Gastroesophageal sphincter (tissue), 3 donors: ENCODE measurements at regions not wholly inside any gene's neighbourhood (a gene's known extent, or its start where the extent isn't known, plus 50 kb on each side); places are given as distances from the start of the nearest gene placed in this dataset.

ENCODE experiments used
- EP300 ChIP-seq: sonication (generic); formaldehyde crosslinking; IDR thresholded peaks from one replicate; pipeline ENCODE4 v1.6.1; 2017; ENCODE audit warnings: antibody characterized with exemption, mild to moderate bottlenecking
- POLR2A ChIP-seq, 2 donors: fragments of 450-650 bp; IDR thresholded peaks; one replicate each; pipeline ENCODE4 v1.6.1; 2017; ENCODE audit warnings: antibody characterized with exemption in 2 of 2, mild to moderate bottlenecking in 2 of 2, moderate library complexity in 1 of 2
- POLR2AphosphoS5 ChIP-seq: sonication (generic); formaldehyde crosslinking; IDR thresholded peaks from one replicate; pipeline ENCODE4 v1.6.1; 2017; ENCODE audit warnings: antibody characterized with exemption
- TF ChIP-seq, protein P1 (sequence below), 4 experiments: fragments of 200-600 bp in 2 of 4; fragments of 450-650 bp in 2 of 4; sonication (generic) in 1 of 4; IDR thresholded peaks; one replicate each; pipeline ENCODE4 v1.5.1; 2017 to 2019; ENCODE audit warnings: antibody characterized with exemption in 4 of 4, mild to moderate bottlenecking in 2 of 4, moderate library complexity in 2 of 4

DNA sequence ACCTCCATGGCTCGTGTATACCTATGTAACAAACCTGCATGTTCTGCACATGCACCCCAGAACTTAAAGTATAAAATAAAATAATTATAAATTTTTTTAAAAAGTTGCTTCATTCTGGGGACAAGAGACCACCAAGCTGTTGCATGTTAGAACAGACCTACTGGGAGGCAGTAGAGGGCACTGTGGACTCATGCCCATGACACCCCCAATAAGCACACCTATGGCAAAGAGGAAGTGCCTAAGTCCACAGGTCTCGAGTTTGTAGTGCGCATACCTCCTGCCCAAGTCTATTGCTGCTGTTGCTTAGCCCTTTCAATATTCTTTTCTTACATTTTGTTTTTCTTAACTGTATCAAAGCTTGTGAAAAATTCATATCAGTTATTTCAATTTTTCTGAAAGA, 267.9 kb upstream of the THBS1 start:
- TF ChIP-seq POLR2A (IDR thresholded peaks at IDR 0.05) (no peak), POLR2AphosphoS5 (no peak), EP300 (no peak)
- TF ChIP-seq, protein P1, sequence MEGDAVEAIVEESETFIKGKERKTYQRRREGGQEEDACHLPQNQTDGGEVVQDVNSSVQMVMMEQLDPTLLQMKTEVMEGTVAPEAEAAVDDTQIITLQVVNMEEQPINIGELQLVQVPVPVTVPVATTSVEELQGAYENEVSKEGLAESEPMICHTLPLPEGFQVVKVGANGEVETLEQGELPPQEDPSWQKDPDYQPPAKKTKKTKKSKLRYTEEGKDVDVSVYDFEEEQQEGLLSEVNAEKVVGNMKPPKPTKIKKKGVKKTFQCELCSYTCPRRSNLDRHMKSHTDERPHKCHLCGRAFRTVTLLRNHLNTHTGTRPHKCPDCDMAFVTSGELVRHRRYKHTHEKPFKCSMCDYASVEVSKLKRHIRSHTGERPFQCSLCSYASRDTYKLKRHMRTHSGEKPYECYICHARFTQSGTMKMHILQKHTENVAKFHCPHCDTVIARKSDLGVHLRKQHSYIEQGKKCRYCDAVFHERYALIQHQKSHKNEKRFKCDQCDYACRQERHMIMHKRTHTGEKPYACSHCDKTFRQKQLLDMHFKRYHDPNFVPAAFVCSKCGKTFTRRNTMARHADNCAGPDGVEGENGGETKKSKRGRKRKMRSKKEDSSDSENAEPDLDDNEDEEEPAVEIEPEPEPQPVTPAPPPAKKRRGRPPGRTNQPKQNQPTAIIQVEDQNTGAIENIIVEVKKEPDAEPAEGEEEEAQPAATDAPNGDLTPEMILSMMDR (IDR thresholded peaks at IDR 0.05): peak in 1 of 4 experiments; percentile 9
